ENCODE measurements at regions not wholly inside any gene's neighbourhood (a gene's known extent, or its start where the extent isn't known, plus 50 kb on each side); places are given as distances from the start of the nearest gene placed in this dataset.

DNA sequence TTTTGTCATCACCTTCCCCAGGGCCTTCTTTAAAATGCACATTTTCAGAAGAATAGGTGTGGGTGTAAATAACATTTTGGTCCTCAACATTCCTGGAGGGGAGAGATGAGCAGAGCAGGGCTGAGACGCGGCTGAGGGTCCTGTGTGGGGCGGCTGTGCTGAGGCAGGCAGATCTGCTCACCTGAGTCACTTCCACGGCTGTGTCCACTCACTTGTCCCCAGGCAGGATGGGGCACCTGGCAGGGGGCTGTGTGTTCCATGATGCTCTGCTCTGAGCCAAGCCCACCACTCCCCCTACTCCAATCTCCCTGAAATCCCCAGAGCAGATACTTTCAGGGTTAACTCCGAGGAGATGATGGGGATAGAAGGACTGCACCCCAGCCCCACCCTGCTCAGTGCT, 93.8 kb downstream of the GLRX3 start:
- no peak for TF ChIP-seq POLR2A (IDR thresholded peaks at IDR 0.05)
- TF ChIP-seq, protein P1, sequence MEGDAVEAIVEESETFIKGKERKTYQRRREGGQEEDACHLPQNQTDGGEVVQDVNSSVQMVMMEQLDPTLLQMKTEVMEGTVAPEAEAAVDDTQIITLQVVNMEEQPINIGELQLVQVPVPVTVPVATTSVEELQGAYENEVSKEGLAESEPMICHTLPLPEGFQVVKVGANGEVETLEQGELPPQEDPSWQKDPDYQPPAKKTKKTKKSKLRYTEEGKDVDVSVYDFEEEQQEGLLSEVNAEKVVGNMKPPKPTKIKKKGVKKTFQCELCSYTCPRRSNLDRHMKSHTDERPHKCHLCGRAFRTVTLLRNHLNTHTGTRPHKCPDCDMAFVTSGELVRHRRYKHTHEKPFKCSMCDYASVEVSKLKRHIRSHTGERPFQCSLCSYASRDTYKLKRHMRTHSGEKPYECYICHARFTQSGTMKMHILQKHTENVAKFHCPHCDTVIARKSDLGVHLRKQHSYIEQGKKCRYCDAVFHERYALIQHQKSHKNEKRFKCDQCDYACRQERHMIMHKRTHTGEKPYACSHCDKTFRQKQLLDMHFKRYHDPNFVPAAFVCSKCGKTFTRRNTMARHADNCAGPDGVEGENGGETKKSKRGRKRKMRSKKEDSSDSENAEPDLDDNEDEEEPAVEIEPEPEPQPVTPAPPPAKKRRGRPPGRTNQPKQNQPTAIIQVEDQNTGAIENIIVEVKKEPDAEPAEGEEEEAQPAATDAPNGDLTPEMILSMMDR (IDR thresholded peaks at IDR 0.05), result no peak
- H3K4me1 ChIP-seq, result no peaks in the 10 kb centered on the region
- H3K4me3 ChIP-seq, result no peak overlapping the region
- H3K9me3 ChIP-seq, result no peaks in the 10 kb centered on the region
- H3K36me3 ChIP-seq, result no peaks in the 10 kb centered on the region
- no peaks in the 10 kb centered on the region for H3K27me3 ChIP-seq
- no peak overlapping the region for H3K27ac ChIP-seq
- peak in 1 of 3 donors; percentile 11 for DNase-seq

DNA sequence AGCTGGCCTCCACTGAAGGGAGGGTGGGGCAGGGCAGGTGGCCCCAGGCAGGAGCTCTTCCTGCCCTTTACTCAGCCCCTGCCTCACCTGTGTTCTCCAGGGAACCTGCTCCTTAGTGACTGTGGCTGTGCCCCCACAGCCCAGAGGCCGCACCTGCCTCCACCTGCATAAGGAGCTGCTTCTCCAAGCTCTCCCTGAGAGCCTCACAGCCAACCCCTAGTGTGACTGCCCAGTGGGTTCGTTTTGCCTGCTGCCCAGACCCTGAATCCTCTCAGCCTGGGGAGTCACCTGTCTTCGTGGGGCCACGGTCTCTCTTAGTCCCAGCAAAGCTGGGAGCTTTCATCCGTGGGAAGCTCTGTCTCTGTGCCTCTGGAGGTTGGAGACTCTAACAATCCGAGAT, 94.4 kb downstream of the GLRX3 start:
- DNase-seq, result peak in 1 of 3 donors; percentile 9
- H3K36me3 ChIP-seq, result no peaks in the 10 kb centered on the region
- H3K27me3 ChIP-seq, result no peaks in the 10 kb centered on the region
- no peak overlapping the region for H3K27ac ChIP-seq
- H3K4me1 ChIP-seq, result no peaks in the 10 kb centered on the region
- no peaks in the 10 kb centered on the region for H3K9me3 ChIP-seq
- no peak overlapping the region for H3K4me3 ChIP-seq
- no peak for TF ChIP-seq POLR2A (IDR thresholded peaks at IDR 0.05)
- TF ChIP-seq, protein P1 (IDR thresholded peaks at IDR 0.05), result no peak

DNA sequence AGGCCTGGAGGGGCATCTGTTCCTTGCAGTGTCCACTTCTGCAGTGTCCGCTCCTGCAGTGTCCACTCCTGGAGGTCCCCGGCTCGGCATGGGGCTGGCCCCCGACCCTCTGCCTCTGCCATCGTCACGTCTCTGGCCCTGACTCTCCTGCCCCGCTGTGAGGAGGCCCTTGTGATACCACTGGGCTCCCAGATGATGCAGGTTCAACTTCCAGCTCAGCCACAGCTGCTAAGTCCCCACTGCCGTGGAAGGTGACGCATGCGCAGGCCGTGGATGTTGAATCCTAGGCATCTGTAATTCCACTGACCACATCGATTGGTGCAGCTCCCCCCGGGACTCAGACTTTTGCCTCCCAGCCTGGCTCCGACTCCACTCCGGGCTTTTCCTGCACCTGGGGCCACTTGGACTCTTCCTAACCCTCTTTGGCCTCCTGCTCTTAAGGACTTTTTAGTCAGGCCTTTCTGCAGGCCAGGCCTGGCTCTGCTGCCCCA, 95.1 kb downstream of the GLRX3 start:
- Histone ChIP-seq H3K9me3 (no peaks in the 10 kb centered on the region), H3K4me1 (no peaks in the 10 kb centered on the region), H3K4me3 (no peak overlapping the region), H3K36me3 (no peaks in the 10 kb centered on the region), H3K27ac (no peak overlapping the region), H3K27me3 (no peaks in the 10 kb centered on the region)
- peak in 1 of 3 donors; percentile 21 for DNase-seq
- TF ChIP-seq POLR2A (IDR thresholded peaks at IDR 0.05), result no peak
- TF ChIP-seq, protein P1 (IDR thresholded peaks at IDR 0.05), result no peak

DNA sequence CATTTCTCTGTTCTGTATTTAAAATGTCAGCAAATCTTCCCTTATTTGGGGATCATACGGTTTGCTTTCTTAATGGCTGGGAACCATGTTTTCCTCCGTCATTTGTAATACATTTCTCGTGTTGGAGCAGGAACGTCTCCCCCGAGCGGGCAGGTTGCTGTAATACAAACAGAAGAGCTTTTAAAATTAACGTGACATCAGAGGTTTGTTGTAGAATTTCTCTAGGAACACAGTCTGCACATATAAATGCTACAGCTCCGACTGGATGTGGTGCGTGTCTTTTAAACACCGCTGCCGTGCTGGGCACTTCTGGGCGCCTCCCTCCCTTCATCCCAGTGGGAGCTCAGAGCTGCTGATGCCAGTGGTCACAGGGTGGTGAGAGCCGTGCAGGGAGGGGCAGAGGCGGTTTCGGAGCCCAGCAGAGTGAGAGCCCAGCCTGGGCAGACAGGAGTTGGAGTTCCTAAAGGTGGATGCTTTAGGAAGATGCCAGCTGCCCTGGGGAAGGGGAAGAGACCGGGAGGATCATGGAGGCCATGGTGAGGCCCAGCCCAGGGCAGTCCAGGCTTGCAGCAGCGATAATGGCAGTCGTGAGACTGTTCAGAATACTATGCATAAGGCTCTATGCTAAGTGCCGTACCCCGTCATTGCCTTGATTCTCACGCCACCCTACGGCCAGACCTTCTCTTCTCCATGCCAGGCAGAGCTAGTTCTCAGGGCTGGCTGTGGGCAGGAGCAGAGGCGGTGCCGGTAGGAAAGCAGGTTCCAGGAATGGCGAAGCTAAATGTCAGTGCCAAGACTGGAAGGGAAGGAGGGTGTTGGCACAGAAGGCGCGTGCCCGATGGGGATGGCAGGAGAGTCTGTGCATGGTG, 96.2 kb downstream of the GLRX3 start:
- Histone ChIP-seq H3K36me3 (no peaks in the 10 kb centered on the region), H3K4me3 (no peak overlapping the region), H3K27ac (no peak overlapping the region), H3K9me3 (no peaks in the 10 kb centered on the region), H3K27me3 (no peaks in the 10 kb centered on the region), H3K4me1 (no peaks in the 10 kb centered on the region)
- DNase-seq, result peak in 1 of 3 donors; percentile 25
- TF ChIP-seq, protein P1 (IDR thresholded peaks at IDR 0.05), result no peak
- no peak for TF ChIP-seq POLR2A (IDR thresholded peaks at IDR 0.05)

DNA sequence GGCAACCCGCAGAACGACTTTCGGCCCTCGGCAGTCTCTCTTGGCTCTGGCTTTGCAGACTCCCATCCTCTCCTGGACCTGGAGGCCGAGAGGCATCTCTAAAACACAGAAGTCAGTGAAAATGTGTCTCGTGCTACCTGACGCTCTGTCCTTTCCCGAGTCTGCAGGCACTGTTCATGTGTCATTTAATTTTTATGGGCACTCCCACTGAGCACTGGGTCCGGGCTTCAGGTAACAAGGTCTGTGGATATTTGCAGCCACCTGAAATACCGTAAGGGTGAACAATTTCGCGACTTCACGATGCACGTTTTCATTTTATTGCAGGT, 96.8 kb downstream of the GLRX3 start:
- H3K4me1 ChIP-seq, result no peaks in the 10 kb centered on the region
- DNase-seq, result no peak
- no peak overlapping the region for H3K4me3 ChIP-seq
- H3K36me3 ChIP-seq, result no peaks in the 10 kb centered on the region
- H3K27ac ChIP-seq, result no peak overlapping the region
- TF ChIP-seq, protein P1 (IDR thresholded peaks at IDR 0.05), result no peak
- no peak for TF ChIP-seq POLR2A (IDR thresholded peaks at IDR 0.05)
- H3K27me3 ChIP-seq, result no peaks in the 10 kb centered on the region
- H3K9me3 ChIP-seq, result no peaks in the 10 kb centered on the region

Measured in Peyer's patch (tissue), 4 donors.